Keratinocyte (primary cell): ENCODE measurements at regions not wholly inside any gene's neighbourhood (a gene's known extent, or its start where the extent isn't known, plus 50 kb on each side); places are given as distances from the start of the nearest gene placed in this dataset.

Source experiments
- DNase-seq: peaks from one replicate; pipeline ENCODE4 v3.0.0-alpha.2; 2011; ENCODE audit warnings: low read depth, missing footprints, low spot score
- FAIRE-seq: peaks from 2 replicates; lab custom pipeline; 2011; peaks lifted over from hg19 to GRCh38; lab: Jason Lieb, UNC
- H2AFZ ChIP-seq: 2 replicates; pipeline ENCODE4 v1.6.0; 2012; ENCODE audit warnings: low read length, control low read depth, inconsistent platforms; ENCODE audit not compliant: control insufficient read depth
- H3K27ac ChIP-seq: 2 replicates; pipeline ENCODE4 v1.5.1; 2011; ENCODE audit warnings: low read length; ENCODE audit not compliant: control insufficient read depth, insufficient read depth
- H3K27me3 ChIP-seq: 3 replicates; pipeline ENCODE4 v1.6.0; 2011; ENCODE audit warnings: low read length; ENCODE audit not compliant: control insufficient read depth, insufficient read depth; ENCODE audit errors: extremely low read depth
- H3K36me3 ChIP-seq, 2 experiments: 2 replicates in 1 of 2; 3 replicates in 1 of 2; pipeline ENCODE4 v1.5.1; 2011; ENCODE audit warnings: low read length in 2 of 2, mild to moderate bottlenecking in 1 of 2; ENCODE audit not compliant: control insufficient read depth in 2 of 2, insufficient read depth in 2 of 2; ENCODE audit errors: extremely low read depth in 1 of 2
- H3K4me1 ChIP-seq: 3 replicates; pipeline ENCODE4 v1.5.1; 2011; ENCODE audit warnings: low read length; ENCODE audit not compliant: control insufficient read depth, insufficient read depth; ENCODE audit errors: extremely low read depth
- H3K4me2 ChIP-seq: 3 replicates; pipeline ENCODE4 v1.6.0; 2011; ENCODE audit warnings: low read depth, low read length; ENCODE audit not compliant: control insufficient read depth, insufficient read depth; ENCODE audit errors: extremely low read depth
- H3K4me3 ChIP-seq, 3 experiments: fragments of 200-600 bp in 1 of 3; sonication (generic) in 1 of 3; 2 replicates in 2 of 3; 3 replicates in 1 of 3; pipeline ENCODE4 v1.5.1; 2011 to 2016; ENCODE audit warnings: low read length in 3 of 3, mild to moderate bottlenecking in 3 of 3, control low read depth in 2 of 3, inconsistent platforms in 1 of 3, low read depth in 1 of 3, mixed read lengths in 1 of 3, mixed run types in 1 of 3, moderate library complexity in 1 of 3; ENCODE audit not compliant: control insufficient read depth in 2 of 3, insufficient read depth in 2 of 3; ENCODE audit errors: extremely low read depth in 1 of 3
- H3K79me2 ChIP-seq: 2 replicates; pipeline ENCODE4 v1.6.0; 2012; ENCODE audit warnings: low read length; ENCODE audit not compliant: control insufficient read depth, insufficient read depth
- H3K9ac ChIP-seq: 3 replicates; pipeline ENCODE4 v1.6.0; 2011; ENCODE audit warnings: low read length; ENCODE audit not compliant: control insufficient read depth, insufficient read depth; ENCODE audit errors: extremely low read depth
- H3K9me1 ChIP-seq: 3 replicates; pipeline ENCODE4 v1.6.0; 2011; ENCODE audit warnings: low read length; ENCODE audit not compliant: control insufficient read depth, insufficient read depth; ENCODE audit errors: extremely low read depth
- H3K9me3 ChIP-seq: 2 replicates; pipeline ENCODE4 v1.5.1; 2012; ENCODE audit warnings: low read depth, low read length; ENCODE audit not compliant: control insufficient read depth
- H4K20me1 ChIP-seq: 3 replicates; pipeline ENCODE4 v1.6.0; 2011; ENCODE audit warnings: low read length; ENCODE audit not compliant: control insufficient read depth, insufficient read depth; ENCODE audit errors: extremely low read depth
- EZH2 ChIP-seq: IDR thresholded peaks from one replicate; pipeline ENCODE4 v1.6.1; 2012; ENCODE audit warnings: inconsistent platforms, mild to moderate bottlenecking, low read length, moderate library complexity
- dilution Hi-C: fragments of 300-500 bp; cut with MboI; formaldehyde crosslinking; loops from one replicate; pipeline ENCODE4 v1.7.0; 2020; ENCODE audit warnings: low sequenced_read_pairs; ENCODE audit not compliant: extremely low pct_ligation_motif_present
- TF ChIP-seq, protein P1 (sequence below), 3 experiments: IDR thresholded peaks in 1 of 3; conservative IDR thresholded peaks in 1 of 3; optimal IDR thresholded peaks in 1 of 3; 2 replicates in 2 of 3; 3 replicates in 1 of 3; pipeline versions ENCODE3 to v1.5.1; 2011; ENCODE audit warnings: low read length in 3 of 3, mild to moderate bottlenecking in 3 of 3, moderate library complexity in 2 of 3, control low read depth in 1 of 3, inconsistent platforms in 1 of 3; ENCODE audit not compliant: insufficient read depth in 2 of 3; ENCODE audit errors: extremely low read depth in 1 of 3

DNA sequence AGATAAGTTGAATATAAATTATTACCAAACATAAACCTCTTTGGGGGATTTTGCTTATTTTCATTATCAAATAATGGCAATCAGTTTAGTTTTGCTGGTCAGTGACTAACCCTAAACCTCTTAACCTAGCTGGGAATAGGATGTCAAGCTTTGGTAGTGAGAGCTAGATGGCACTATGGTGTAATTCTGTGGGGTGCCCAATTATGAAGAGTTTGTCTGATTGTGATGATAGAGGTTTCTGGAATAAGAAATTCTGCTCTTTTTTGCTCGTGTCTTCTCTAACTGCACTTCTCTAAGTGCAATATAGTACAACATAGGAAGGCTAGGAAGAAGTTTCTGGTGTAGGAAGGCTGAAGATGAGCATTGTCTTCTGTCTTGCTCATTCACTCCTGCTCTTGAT is 59.8 kb downstream of the XCL1 start:
- peaks cover 13% of the 10 kb centered on the region for H3K4me1 ChIP-seq
- no peaks in the 10 kb centered on the region for H3K79me2 ChIP-seq
- no peak overlapping the region for H3K4me3 ChIP-seq
- H3K9me1 ChIP-seq: no peaks in the 10 kb centered on the region
- no peak for TF ChIP-seq EZH2
- TF ChIP-seq, protein P1, sequence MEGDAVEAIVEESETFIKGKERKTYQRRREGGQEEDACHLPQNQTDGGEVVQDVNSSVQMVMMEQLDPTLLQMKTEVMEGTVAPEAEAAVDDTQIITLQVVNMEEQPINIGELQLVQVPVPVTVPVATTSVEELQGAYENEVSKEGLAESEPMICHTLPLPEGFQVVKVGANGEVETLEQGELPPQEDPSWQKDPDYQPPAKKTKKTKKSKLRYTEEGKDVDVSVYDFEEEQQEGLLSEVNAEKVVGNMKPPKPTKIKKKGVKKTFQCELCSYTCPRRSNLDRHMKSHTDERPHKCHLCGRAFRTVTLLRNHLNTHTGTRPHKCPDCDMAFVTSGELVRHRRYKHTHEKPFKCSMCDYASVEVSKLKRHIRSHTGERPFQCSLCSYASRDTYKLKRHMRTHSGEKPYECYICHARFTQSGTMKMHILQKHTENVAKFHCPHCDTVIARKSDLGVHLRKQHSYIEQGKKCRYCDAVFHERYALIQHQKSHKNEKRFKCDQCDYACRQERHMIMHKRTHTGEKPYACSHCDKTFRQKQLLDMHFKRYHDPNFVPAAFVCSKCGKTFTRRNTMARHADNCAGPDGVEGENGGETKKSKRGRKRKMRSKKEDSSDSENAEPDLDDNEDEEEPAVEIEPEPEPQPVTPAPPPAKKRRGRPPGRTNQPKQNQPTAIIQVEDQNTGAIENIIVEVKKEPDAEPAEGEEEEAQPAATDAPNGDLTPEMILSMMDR (optimal IDR thresholded peaks at IDR 0.05 in 1 of 3, IDR thresholded peaks at IDR 0.05 in 1 of 3, conservative IDR thresholded peaks at IDR 0.05 in 1 of 3; ENCODE audit: extremely low read depth in 1 of 3, insufficient read depth in 2 of 3, low read length in 3 of 3): peak in 2 of 3 experiments; percentile 36 to 38
- no peak overlapping the region for H3K9ac ChIP-seq
- no peaks in the 10 kb centered on the region for H3K27me3 ChIP-seq
- dilution Hi-C loops: no loop called here
- no peaks in the 10 kb centered on the region for H4K20me1 ChIP-seq
- no peaks in the 10 kb centered on the region for H3K9me3 ChIP-seq
- H3K36me3 ChIP-seq: no peaks in the 10 kb centered on the region
- H3K4me2 ChIP-seq: peak overlapping the region; percentile 14
- FAIRE-seq: no peak
- H3K27ac ChIP-seq: peak overlapping the region; percentile 38
- no peak for DNase-seq
- H2AFZ ChIP-seq: no peak overlapping the region

- DNase-seq (peak; percentile 90), FAIRE-seq (peak; percentile 93)
- peaks cover 13% of the 10 kb centered on the region for H3K4me1 ChIP-seq
- dilution Hi-C loops: no loop called here
- no peaks in the 10 kb centered on the region for H3K9me3 ChIP-seq
- H3K27me3 ChIP-seq: no peaks in the 10 kb centered on the region
- no peaks in the 10 kb centered on the region for H3K36me3 ChIP-seq
- H3K9ac ChIP-seq: no peak overlapping the region
- peak overlapping the region; percentile 14 for H3K4me2 ChIP-seq
- no peaks in the 10 kb centered on the region for H3K79me2 ChIP-seq
- H3K4me3 ChIP-seq: no peak overlapping the region
- H3K27ac ChIP-seq: peak overlapping the region; percentile 57
- no peak overlapping the region for H2AFZ ChIP-seq
- no peaks in the 10 kb centered on the region for H4K20me1 ChIP-seq
- no peak for TF ChIP-seq EZH2
- TF ChIP-seq, protein P1 (optimal IDR thresholded peaks at IDR 0.05 in 1 of 3, IDR thresholded peaks at IDR 0.05 in 1 of 3, conservative IDR thresholded peaks at IDR 0.05 in 1 of 3; ENCODE audit: extremely low read depth in 1 of 3, insufficient read depth in 2 of 3, low read length in 3 of 3): no peak
- H3K9me1 ChIP-seq: no peaks in the 10 kb centered on the region
These were observed 60.3 kb downstream of the XCL1 start for GRCh38 chr1:168636642-168637111.
